Lower leg skin (tissue), 3 donors: ENCODE measurements at regions not wholly inside any gene's neighbourhood (a gene's known extent, or its start where the extent isn't known, plus 50 kb on each side); places are given as distances from the start of the nearest gene placed in this dataset.

ENCODE experiments used
- POLR2A ChIP-seq, 2 donors: fragments of 450-650 bp; IDR thresholded peaks; one replicate each; pipeline ENCODE4 v1.6.1; 2016 to 2017; ENCODE audit warnings: antibody characterized with exemption in 2 of 2, mild to moderate bottlenecking in 1 of 2, moderate library complexity in 1 of 2
- TF ChIP-seq, protein P1 (sequence below), 3 donors: fragments of 450-650 bp; IDR thresholded peaks; one replicate each; pipeline ENCODE4 v1.5.1; 2016; ENCODE audit warnings: antibody characterized with exemption in 3 of 3, mild to moderate bottlenecking in 3 of 3, moderate library complexity in 2 of 3

DNA sequence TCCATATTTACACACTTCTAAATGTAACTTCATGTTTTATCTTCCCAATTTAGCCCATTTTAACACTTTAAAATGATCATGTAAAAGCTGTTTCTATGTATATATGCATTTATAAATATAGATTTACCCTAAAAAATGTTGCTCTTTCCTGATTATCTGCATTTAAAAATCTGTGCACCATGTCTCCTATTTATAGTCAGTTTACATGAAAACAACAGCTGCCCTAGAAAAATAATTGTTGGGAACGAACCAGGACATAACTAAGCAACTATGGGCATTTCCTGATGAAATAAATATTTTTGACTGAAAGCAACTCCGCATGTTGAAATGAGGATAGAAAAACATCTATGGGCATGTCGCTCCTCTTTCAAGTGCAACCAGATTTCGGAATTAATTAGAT lies 1368.2 kb downstream of the FAM181B start:
- no peak for TF ChIP-seq POLR2A (IDR thresholded peaks at IDR 0.05)
- TF ChIP-seq, protein P1, sequence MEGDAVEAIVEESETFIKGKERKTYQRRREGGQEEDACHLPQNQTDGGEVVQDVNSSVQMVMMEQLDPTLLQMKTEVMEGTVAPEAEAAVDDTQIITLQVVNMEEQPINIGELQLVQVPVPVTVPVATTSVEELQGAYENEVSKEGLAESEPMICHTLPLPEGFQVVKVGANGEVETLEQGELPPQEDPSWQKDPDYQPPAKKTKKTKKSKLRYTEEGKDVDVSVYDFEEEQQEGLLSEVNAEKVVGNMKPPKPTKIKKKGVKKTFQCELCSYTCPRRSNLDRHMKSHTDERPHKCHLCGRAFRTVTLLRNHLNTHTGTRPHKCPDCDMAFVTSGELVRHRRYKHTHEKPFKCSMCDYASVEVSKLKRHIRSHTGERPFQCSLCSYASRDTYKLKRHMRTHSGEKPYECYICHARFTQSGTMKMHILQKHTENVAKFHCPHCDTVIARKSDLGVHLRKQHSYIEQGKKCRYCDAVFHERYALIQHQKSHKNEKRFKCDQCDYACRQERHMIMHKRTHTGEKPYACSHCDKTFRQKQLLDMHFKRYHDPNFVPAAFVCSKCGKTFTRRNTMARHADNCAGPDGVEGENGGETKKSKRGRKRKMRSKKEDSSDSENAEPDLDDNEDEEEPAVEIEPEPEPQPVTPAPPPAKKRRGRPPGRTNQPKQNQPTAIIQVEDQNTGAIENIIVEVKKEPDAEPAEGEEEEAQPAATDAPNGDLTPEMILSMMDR (IDR thresholded peaks at IDR 0.05) = no peak
